Astrocyte (in vitro differentiated cells and primary cell): ENCODE measurements at regions not wholly inside any gene's neighbourhood (a gene's known extent, or its start where the extent isn't known, plus 50 kb on each side); places are given as distances from the start of the nearest gene placed in this dataset.

ENCODE experiments used
- DNase-seq: peaks from one replicate; pipeline ENCODE4 v3.0.0-alpha.2; 2010; ENCODE audit warnings: low read depth
- FAIRE-seq: peaks from 2 replicates; lab custom pipeline; 2011; peaks lifted over from hg19 to GRCh38; lab: Jason Lieb, UNC
- H2AFZ ChIP-seq: 2 replicates; pipeline ENCODE4 v1.6.0; 2012; ENCODE audit warnings: low read depth, low read length, inconsistent platforms
- H3K27ac ChIP-seq: 2 replicates; pipeline ENCODE4 v1.5.1; 2011; ENCODE audit warnings: low read depth, low read length, inconsistent platforms
- H3K27me3 ChIP-seq: 2 replicates; pipeline ENCODE4 v1.6.0; 2011; ENCODE audit warnings: low read length, inconsistent platforms; ENCODE audit not compliant: insufficient read depth
- H3K36me3 ChIP-seq: 2 replicates; pipeline ENCODE4 v1.5.1; 2011; ENCODE audit warnings: low read length, inconsistent platforms; ENCODE audit not compliant: insufficient read depth
- H3K4me1 ChIP-seq: 2 replicates; pipeline ENCODE4 v1.5.1; 2011; ENCODE audit warnings: low read length, inconsistent platforms; ENCODE audit not compliant: insufficient read depth
- H3K4me2 ChIP-seq: 2 replicates; pipeline ENCODE4 v1.6.0; 2012; ENCODE audit warnings: low read length, inconsistent platforms
- H3K4me3 ChIP-seq: 2 replicates; pipeline ENCODE4 v1.5.1; 2011; ENCODE audit warnings: low read depth, mild to moderate bottlenecking, low read length, inconsistent platforms; ENCODE audit not compliant: insufficient read depth
- H3K79me2 ChIP-seq: 2 replicates; pipeline ENCODE4 v1.6.0; 2012; ENCODE audit warnings: mild to moderate bottlenecking, low read length, inconsistent platforms; ENCODE audit not compliant: insufficient read depth
- H3K9ac ChIP-seq: 2 replicates; pipeline ENCODE4 v1.6.0; 2012; ENCODE audit warnings: mild to moderate bottlenecking, low read length, inconsistent platforms
- H3K9me3 ChIP-seq: 2 replicates; pipeline ENCODE4 v1.5.1; 2012; ENCODE audit warnings: low read depth, mild to moderate bottlenecking, low read length, inconsistent platforms; ENCODE audit not compliant: insufficient read depth
- H4K20me1 ChIP-seq: 2 replicates; pipeline ENCODE4 v1.6.0; 2012; ENCODE audit warnings: low read length, inconsistent platforms; ENCODE audit not compliant: insufficient read depth
- H3K27ac Mint-ChIP-seq: one replicate; pipeline ENCODE4 v1.8.0; 2021; ENCODE audit warnings: mild to moderate bottlenecking, mixed read lengths; ENCODE audit not compliant: unreplicated experiment
- H3K27me3 Mint-ChIP-seq: one replicate; pipeline ENCODE4 v1.8.0; 2021; ENCODE audit warnings: low read depth, mixed read lengths; ENCODE audit not compliant: unreplicated experiment
- H3K36me3 Mint-ChIP-seq: one replicate; pipeline ENCODE4 v1.8.0; 2021; ENCODE audit warnings: low read depth, mixed read lengths; ENCODE audit not compliant: unreplicated experiment
- H3K4me1 Mint-ChIP-seq: one replicate; pipeline ENCODE4 v1.8.0; 2021; ENCODE audit warnings: low read depth, mixed read lengths; ENCODE audit not compliant: unreplicated experiment
- H3K4me3 Mint-ChIP-seq: one replicate; pipeline ENCODE4 v1.8.0; 2021; ENCODE audit warnings: mild to moderate bottlenecking, moderate library complexity, mixed read lengths; ENCODE audit not compliant: unreplicated experiment
- H3K9me3 Mint-ChIP-seq: one replicate; pipeline ENCODE4 v1.8.0; 2021; ENCODE audit warnings: mild to moderate bottlenecking, mixed read lengths; ENCODE audit not compliant: unreplicated experiment
- CTCF ChIP-seq: IDR thresholded peaks from 2 replicates; pipeline ENCODE4 v1.5.1; 2011; ENCODE audit warnings: low read depth, mild to moderate bottlenecking, inconsistent platforms, low read length, moderate library complexity; ENCODE audit not compliant: insufficient read depth
- EZH2 ChIP-seq: IDR thresholded peaks from 2 replicates; pipeline ENCODE4 v1.6.1; 2012; ENCODE audit warnings: mild to moderate bottlenecking, low read length, inconsistent platforms; ENCODE audit not compliant: insufficient read depth

- H3K36me3 ChIP-seq = no peaks in the 10 kb centered on the region
- H2AFZ ChIP-seq = no peak overlapping the region
- Mint-ChIP-seq H3K36me3 (no peaks in the 10 kb centered on the region), H3K27me3 (peaks cover 10% of the 10 kb centered on the region), H3K27ac (no peak overlapping the region), H3K9me3 (peaks cover 25% of the 10 kb centered on the region), H3K4me1 (peaks cover 9% of the 10 kb centered on the region), H3K4me3 (no peak overlapping the region)
- no peaks in the 10 kb centered on the region for H3K27me3 ChIP-seq
- H3K79me2 ChIP-seq = no peaks in the 10 kb centered on the region
- TF ChIP-seq EZH2 (no peak), CTCF (no peak)
- FAIRE-seq = no peak
- peak; percentile 39 for DNase-seq
- H4K20me1 ChIP-seq = no peaks in the 10 kb centered on the region
- H3K9ac ChIP-seq = no peak overlapping the region
- H3K4me3 ChIP-seq = no peak overlapping the region
- H3K27ac ChIP-seq = no peak overlapping the region
- H3K9me3 ChIP-seq = peaks cover 3% of the 10 kb centered on the region
- H3K4me1 ChIP-seq = no peaks in the 10 kb centered on the region
- no peak overlapping the region for H3K4me2 ChIP-seq
Measured at GRCh38 chr5:39906146-39906545, 481.4 kb upstream of the DAB2 start.

- Mint-ChIP-seq H3K4me3 (no peak overlapping the region), H3K9me3 (peaks cover 25% of the 10 kb centered on the region), H3K36me3 (no peaks in the 10 kb centered on the region), H3K4me1 (peaks cover 9% of the 10 kb centered on the region), H3K27me3 (peaks cover 10% of the 10 kb centered on the region), H3K27ac (no peak overlapping the region)
- H3K27me3 ChIP-seq = no peaks in the 10 kb centered on the region
- H3K79me2 ChIP-seq = no peaks in the 10 kb centered on the region
- no peak overlapping the region for H2AFZ ChIP-seq
- FAIRE-seq = no peak
- no peak overlapping the region for H3K9ac ChIP-seq
- H3K36me3 ChIP-seq = no peaks in the 10 kb centered on the region
- H3K9me3 ChIP-seq = peaks cover 3% of the 10 kb centered on the region
- no peaks in the 10 kb centered on the region for H4K20me1 ChIP-seq
- H3K4me3 ChIP-seq = no peak overlapping the region
- H3K27ac ChIP-seq = no peak overlapping the region
- no peak for DNase-seq
- H3K4me1 ChIP-seq = no peaks in the 10 kb centered on the region
- H3K4me2 ChIP-seq = no peak overlapping the region
- TF ChIP-seq CTCF (no peak), EZH2 (no peak)
Measured at GRCh38 chr5:39905356-39905755, 480.6 kb upstream of the DAB2 start.

GRCh38 chr5:39902626-39903025, 477.8 kb upstream of the DAB2 start:
- H3K4me1 Mint-ChIP-seq = peaks cover 9% of the 10 kb centered on the region
- no peak overlapping the region for H3K4me3 Mint-ChIP-seq
- Histone ChIP-seq H3K9me3 (peaks cover 3% of the 10 kb centered on the region), H2AFZ (no peak overlapping the region), H3K4me1 (no peaks in the 10 kb centered on the region), H3K27me3 (no peaks in the 10 kb centered on the region), H3K4me2 (no peak overlapping the region), H4K20me1 (no peaks in the 10 kb centered on the region), H3K36me3 (no peaks in the 10 kb centered on the region), H3K9ac (no peak overlapping the region), H3K79me2 (no peaks in the 10 kb centered on the region), H3K4me3 (no peak overlapping the region), H3K27ac (no peak overlapping the region)
- H3K27me3 Mint-ChIP-seq = peaks cover 4% of the 10 kb centered on the region
- H3K27ac Mint-ChIP-seq = no peak overlapping the region
- no peak for TF ChIP-seq CTCF
- no peak for TF ChIP-seq EZH2
- peaks cover 14% of the 10 kb centered on the region for H3K9me3 Mint-ChIP-seq
- H3K36me3 Mint-ChIP-seq = no peaks in the 10 kb centered on the region
- DNase-seq = no peak
- FAIRE-seq = no peak
